ENCODE measurements at regions not wholly inside any gene's neighbourhood (a gene's known extent, or its start where the extent isn't known, plus 50 kb on each side); places are given as distances from the start of the nearest gene placed in this dataset.

DNA sequence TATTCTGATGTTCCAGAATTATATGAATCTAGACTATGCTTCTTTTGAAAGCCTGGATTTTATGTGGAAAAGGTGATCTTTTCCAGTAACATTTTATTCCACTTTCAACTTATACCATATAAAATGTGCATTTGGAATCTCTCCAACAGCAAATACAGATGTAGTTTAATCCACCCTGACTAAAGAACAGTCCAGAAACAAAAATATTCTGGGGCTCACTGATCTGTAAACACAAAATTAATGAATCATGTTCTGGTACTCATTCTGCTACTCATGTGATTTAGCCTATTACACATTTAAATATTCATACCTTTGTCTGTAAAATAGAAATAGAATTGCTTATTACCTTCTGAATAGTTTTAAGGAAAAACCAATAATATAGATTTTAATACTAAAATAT, 125.8 kb downstream of the ARRDC3 start:
- TF ChIP-seq, protein P1, sequence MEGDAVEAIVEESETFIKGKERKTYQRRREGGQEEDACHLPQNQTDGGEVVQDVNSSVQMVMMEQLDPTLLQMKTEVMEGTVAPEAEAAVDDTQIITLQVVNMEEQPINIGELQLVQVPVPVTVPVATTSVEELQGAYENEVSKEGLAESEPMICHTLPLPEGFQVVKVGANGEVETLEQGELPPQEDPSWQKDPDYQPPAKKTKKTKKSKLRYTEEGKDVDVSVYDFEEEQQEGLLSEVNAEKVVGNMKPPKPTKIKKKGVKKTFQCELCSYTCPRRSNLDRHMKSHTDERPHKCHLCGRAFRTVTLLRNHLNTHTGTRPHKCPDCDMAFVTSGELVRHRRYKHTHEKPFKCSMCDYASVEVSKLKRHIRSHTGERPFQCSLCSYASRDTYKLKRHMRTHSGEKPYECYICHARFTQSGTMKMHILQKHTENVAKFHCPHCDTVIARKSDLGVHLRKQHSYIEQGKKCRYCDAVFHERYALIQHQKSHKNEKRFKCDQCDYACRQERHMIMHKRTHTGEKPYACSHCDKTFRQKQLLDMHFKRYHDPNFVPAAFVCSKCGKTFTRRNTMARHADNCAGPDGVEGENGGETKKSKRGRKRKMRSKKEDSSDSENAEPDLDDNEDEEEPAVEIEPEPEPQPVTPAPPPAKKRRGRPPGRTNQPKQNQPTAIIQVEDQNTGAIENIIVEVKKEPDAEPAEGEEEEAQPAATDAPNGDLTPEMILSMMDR (IDR thresholded peaks at IDR 0.05; ENCODE audit: poor library complexity, severe bottlenecking) = no peak
- TF ChIP-seq EZH2 (IDR thresholded peaks at IDR 0.05; ENCODE audit: borderline replicate concordance, insufficient read depth, low read length, poor library complexity, severe bottlenecking) = no peak
- TF ChIP-seq SMC3 (conservative IDR thresholded peaks at IDR 0.05; ENCODE audit: poor library complexity) = no peak
- no peak for TF ChIP-seq EP300 (conservative IDR thresholded peaks at IDR 0.05; ENCODE audit: poor library complexity, severe bottlenecking)
